MM.1S (cell line): ENCODE measurements at regions not wholly inside any gene's neighbourhood (a gene's known extent, or its start where the extent isn't known, plus 50 kb on each side); places are given as distances from the start of the nearest gene placed in this dataset.

Source experiments
- CTCF ChIP-seq: fragments of 300-600 bp; sonication (generic); IDR thresholded peaks from 2 replicates; pipeline ENCODE4 v1.5.1; 2016; ENCODE audit warnings: antibody characterized with exemption, low read length, mixed read lengths
- EZH2 ChIP-seq: fragments of 300-600 bp; sonication (generic); optimal IDR thresholded peaks from 2 replicates; pipeline ENCODE3; 2017; ENCODE audit warnings: low read depth, mild to moderate bottlenecking, antibody characterized with exemption, low read length, mixed read lengths
- EZH2phosphoT487 ChIP-seq: fragments of 300-600 bp; sonication (generic); IDR thresholded peaks from 2 replicates; pipeline ENCODE4 v1.6.1; 2018; ENCODE audit warnings: antibody characterized with exemption, low read length

- no peak for TF ChIP-seq EZH2phosphoT487
- TF ChIP-seq CTCF: no peak
- TF ChIP-seq EZH2: no peak
Measured at GRCh38 chr2:219744600-219744999, 117.2 kb downstream of the SLC4A3 start.
